Mucosa of descending colon (tissue), 3 donors: ENCODE measurements at regions not wholly inside any gene's neighbourhood (a gene's known extent, or its start where the extent isn't known, plus 50 kb on each side); places are given as distances from the start of the nearest gene placed in this dataset.

Source experiments
- ATAC-seq: fragments of 200-7000 bp; cut with Tn5 transposase; one replicate; pipeline ENCODE4 v1.9.1; 2020; ENCODE audit warnings: mild to moderate bottlenecking, moderate library complexity
- DNase-seq, 3 donors: peaks; one replicate each; pipeline ENCODE4 v3.0.0-alpha.2; 2020
- H3K36me3 ChIP-seq: fragments of 200-600 bp; one replicate; pipeline ENCODE4 v1.8.0; 2021; ENCODE audit warnings: low read depth, mild to moderate bottlenecking
- H3K4me1 ChIP-seq: fragments of 200-600 bp; one replicate; pipeline ENCODE4 v1.8.0; 2021; ENCODE audit warnings: low read depth, mild to moderate bottlenecking
- H3K4me3 ChIP-seq: fragments of 200-600 bp; one replicate; pipeline ENCODE4 v1.8.0; 2021; ENCODE audit warnings: mild to moderate bottlenecking
- H3K9me3 ChIP-seq: fragments of 200-600 bp; one replicate; pipeline ENCODE4 v1.8.0; 2021; ENCODE audit warnings: mild to moderate bottlenecking
- CTCF ChIP-seq: fragments of 200-600 bp; IDR thresholded peaks from one replicate; pipeline ENCODE4 v1.8.0; 2022; ENCODE audit warnings: antibody characterized with exemption, mild to moderate bottlenecking
- intact Hi-C, 2 donors: fragments of 100-400 bp; cut with DNase I in 1 of 2; cut with micrococcal nuclease in 1 of 2; formaldehyde crosslinking; loops; one replicate each; pipeline versions ENCODE4 v1.11.0 to v1.11.1; 2022; cut with DNase I, micrococcal nuclease
- donor health status: DM: no; HTN: no; CAD: no; lungs with moderate emphysema.
- donor health status: DM: no; HTN: no; CAD: no.
- donor health status: DM: no; HTN: yes; CAD: no.

- ATAC-seq, result peak; percentile 88
- H3K4me1 ChIP-seq, result no peaks in the 10 kb centered on the region
- H3K36me3 ChIP-seq, result no peaks in the 10 kb centered on the region
- H3K9me3 ChIP-seq, result no peaks in the 10 kb centered on the region
- no peak overlapping the region for H3K4me3 ChIP-seq
- TF ChIP-seq CTCF, result no peak
- peak; percentile 58 to 83 (median 69) for DNase-seq
- intact Hi-C loops, result no loop called here
Observed at GRCh38 chr4:128386761-128387599, 99.4 kb upstream of the PGRMC2 start.

- no peaks in the 10 kb centered on the region for H3K4me1 ChIP-seq
- peak; percentile 39 for ATAC-seq
Observed at GRCh38 chr4:128385683-128386304, 98.2 kb upstream of the PGRMC2 start.

GRCh38 chr4:128384765-128385598 is 97.4 kb upstream of the PGRMC2 start:
- no peaks in the 10 kb centered on the region for H3K4me1 ChIP-seq

More at GRCh38 chr4:128385683-128386304, 98.2 kb upstream of the PGRMC2 start:
- Histone ChIP-seq H3K36me3 (no peaks in the 10 kb centered on the region), H3K9me3 (no peaks in the 10 kb centered on the region), H3K4me3 (no peak overlapping the region)
- intact Hi-C loops, result no loop called here
- TF ChIP-seq CTCF, result no peak
- DNase-seq, result no peak

GRCh38 chr4:128384091-128384520 is 96.5 kb upstream of the PGRMC2 start:
- DNase-seq (no peak), ATAC-seq (no peak)
- H3K4me1 ChIP-seq, result no peaks in the 10 kb centered on the region
- no peak overlapping the region for H3K4me3 ChIP-seq
- no peaks in the 10 kb centered on the region for H3K36me3 ChIP-seq
- intact Hi-C loops, result no loop called here
- TF ChIP-seq CTCF, result no peak
- H3K9me3 ChIP-seq, result no peaks in the 10 kb centered on the region

More at GRCh38 chr4:128384765-128385598, 97.4 kb upstream of the PGRMC2 start:
- no peak for ATAC-seq
- intact Hi-C loops, result no loop called here
- no peaks in the 10 kb centered on the region for H3K9me3 ChIP-seq
- TF ChIP-seq CTCF, result no peak
- no peak overlapping the region for H3K4me3 ChIP-seq
- no peak for DNase-seq
- H3K36me3 ChIP-seq, result no peaks in the 10 kb centered on the region

GRCh38 chr4:128381748-128382559 is 94.3 kb upstream of the PGRMC2 start:
- H3K36me3 ChIP-seq, result no peaks in the 10 kb centered on the region
- no peaks in the 10 kb centered on the region for H3K4me1 ChIP-seq
- no peak overlapping the region for H3K4me3 ChIP-seq
- DNase-seq (no peak), ATAC-seq (peak; percentile 67)
- H3K9me3 ChIP-seq, result peaks cover 2% of the 10 kb centered on the region
- intact Hi-C loops, result no loop called here
- TF ChIP-seq CTCF, result no peak
